GM12878 (cell line): ENCODE measurements at regions not wholly inside any gene's neighbourhood (a gene's known extent, or its start where the extent isn't known, plus 50 kb on each side); places are given as distances from the start of the nearest gene placed in this dataset.

ENCODE experiments used
- ATAC-seq: fragments of 200-7000 bp; cut with Tn5 transposase; 3 replicates; pipeline ENCODE4 v1.9.1; 2020; ENCODE audit warnings: mild to moderate bottlenecking, moderate library complexity
- BruUV-seq: library from RNA; stranded (reverse); fragments of 400-500 nt; replicated peaks from 2 replicates; lab custom pipeline; 2021; lab: Mats Ljungman, UMichigan
- CTCF ChIA-PET: fragments of 300-600 bp; sonication (Branson Sonifier 250); formaldehyde crosslinking; extraction: SDS; loops from one replicate; lab custom pipeline; 2021; ENCODE audit warnings: inconsistent platforms; lab: Yijun Ruan, JAX
- POLR2A ChIA-PET: fragments of 350-600 bp; formaldehyde crosslinking; extraction: SDS; loops from one replicate; lab custom pipeline; 2021; ENCODE audit warnings: inconsistent platforms; lab: Charles Lee
- RAD21 ChIA-PET: fragments of 300-600 bp; sonication (Branson Sonifier 250); formaldehyde crosslinking; loops from one replicate; lab custom pipeline; 2023; ENCODE audit warnings: antibody characterized with exemption; ENCODE audit not compliant: unreplicated experiment; lab: Charles Lee
- SMC1A ChIA-PET: fragments of 300-600 bp; sonication (Branson Sonifier 250); formaldehyde crosslinking; loops from one replicate; lab custom pipeline; 2023; ENCODE audit not compliant: unreplicated experiment, uncharacterized antibody; lab: Charles Lee
- DNase-seq: peaks from one replicate; pipeline ENCODE4 v3.0.0-alpha.2; 2011; ENCODE audit warnings: low read depth, low spot score
- FAIRE-seq: peaks from 3 replicates; lab custom pipeline; 2011; peaks lifted over from hg19 to GRCh38; lab: Jason Lieb, UNC
- H2AFZ ChIP-seq: 2 replicates; pipeline ENCODE4 v1.6.0; 2011; ENCODE audit warnings: low read depth, low read length, control low read depth; ENCODE audit not compliant: control insufficient read depth
- H3K27ac ChIP-seq: 2 replicates; pipeline ENCODE4 v1.5.1; 2011; ENCODE audit warnings: control low read depth; ENCODE audit not compliant: control insufficient read depth, insufficient read depth
- H3K27me3 ChIP-seq, 2 experiments: replicated peaks in 1 of 2; 2 replicates each; pipeline versions ENCODE4 v1.6.0 to v1.6.1; 2011; ENCODE audit warnings: low read length in 1 of 2; ENCODE audit not compliant: control insufficient read depth in 2 of 2, insufficient read depth in 2 of 2
- H3K36me3 ChIP-seq, 2 experiments: 2 replicates each; pipeline ENCODE4 v1.5.1; 2011; ENCODE audit warnings: low read length in 1 of 2; ENCODE audit not compliant: control insufficient read depth in 2 of 2, insufficient read depth in 2 of 2
- H3K4me1 ChIP-seq: 2 replicates; pipeline ENCODE4 v1.6.1; 2011; ENCODE audit warnings: mild to moderate bottlenecking, low read length, moderate library complexity, mixed read lengths; ENCODE audit not compliant: control insufficient read depth, insufficient read depth
- H3K4me2 ChIP-seq: 2 replicates; pipeline ENCODE4 v1.6.0; 2011; ENCODE audit warnings: control low read depth; ENCODE audit not compliant: control insufficient read depth, insufficient read depth
- H3K4me3 ChIP-seq: fragments of 200-600 bp; sonication (generic); 2 replicates; pipeline ENCODE4 v1.5.1; 2016
- H3K79me2 ChIP-seq: 2 replicates; pipeline ENCODE4 v1.6.0; 2011; ENCODE audit warnings: low read length; ENCODE audit not compliant: control insufficient read depth, insufficient read depth
- H3K9ac ChIP-seq: 2 replicates; pipeline ENCODE4 v1.8.0; 2011; ENCODE audit warnings: low read length, control low read depth, mixed read lengths; ENCODE audit not compliant: control insufficient read depth, insufficient read depth
- H3K9me3 ChIP-seq: replicated peaks from 3 replicates; pipeline ENCODE4 v1.5.1; 2011; ENCODE audit warnings: mild to moderate bottlenecking, low read length; ENCODE audit not compliant: control insufficient read depth, insufficient read depth
- H4K20me1 ChIP-seq: 2 replicates; pipeline ENCODE4 v1.6.0; 2011; ENCODE audit not compliant: control insufficient read depth, insufficient read depth
- CREB1 ChIP-seq: IDR thresholded peaks from 2 replicates; pipeline ENCODE4 v1.6.1; 2012; ENCODE audit warnings: low read depth, mild to moderate bottlenecking, inconsistent platforms
- EGR1 ChIP-seq, 2 experiments: IDR thresholded peaks; 1 replicate in 1 of 2; 2 replicates in 1 of 2; pipeline ENCODE4 v1.6.1; 2011 to 2012; ENCODE audit warnings: low read depth in 2 of 2, low read length in 2 of 2, borderline replicate concordance in 1 of 2, mild to moderate bottlenecking in 1 of 2, moderate library complexity in 1 of 2
- ESRRA ChIP-seq: IDR thresholded peaks from 2 replicates; pipeline ENCODE4 v1.6.1; 2012; ENCODE audit warnings: mild to moderate bottlenecking, low read length, improper control_type of control experiment
- IKZF1 ChIP-seq: fragments of 450-650 bp; conservative IDR thresholded peaks from 2 replicates; pipeline ENCODE4 v1.6.1; 2017; ENCODE audit warnings: antibody characterized with exemption, mild to moderate bottlenecking
- LARP7 ChIP-seq: fragments of 450-650 bp; IDR thresholded peaks from 2 replicates; pipeline ENCODE4 v1.6.1; 2017; ENCODE audit warnings: mild to moderate bottlenecking
- MTA2 ChIP-seq: fragments of 450-650 bp; IDR thresholded peaks from 2 replicates; pipeline ENCODE4 v1.6.1; 2016; ENCODE audit warnings: low read depth, mild to moderate bottlenecking, moderate library complexity
- MXI1 ChIP-seq: fragments of 150-350 bp; IDR thresholded peaks from 2 replicates; pipeline ENCODE4 v1.6.1; 2011; ENCODE audit warnings: low read depth, mild to moderate bottlenecking, inconsistent platforms, low read length, improper control_type of control experiment
- NFIC ChIP-seq: IDR thresholded peaks from 2 replicates; pipeline ENCODE4 v1.6.1; 2012; ENCODE audit warnings: low read depth, mild to moderate bottlenecking, inconsistent platforms, low read length, moderate library complexity
- RAD21 ChIP-seq: IDR thresholded peaks from 2 replicates; pipeline ENCODE4 v1.6.1; 2011; ENCODE audit warnings: mild to moderate bottlenecking, low read depth, low read length, moderate library complexity; ENCODE audit not compliant: insufficient read depth
- SIX5 ChIP-seq: IDR thresholded peaks from 2 replicates; pipeline ENCODE4 v1.6.1; 2011; ENCODE audit warnings: mild to moderate bottlenecking, low read depth, low read length, moderate library complexity; ENCODE audit not compliant: severe bottlenecking
- SREBF1 ChIP-seq: IDR thresholded peaks from 2 replicates; pipeline ENCODE4 v1.6.1; 2012; ENCODE audit warnings: mild to moderate bottlenecking, low read length
- TAF1 ChIP-seq: IDR thresholded peaks from 2 replicates; pipeline ENCODE4 v1.6.1; 2011; ENCODE audit warnings: mild to moderate bottlenecking, low read depth, low read length, borderline replicate concordance
- TARDBP ChIP-seq: IDR thresholded peaks from 2 replicates; pipeline ENCODE4 v1.6.1; 2016; ENCODE audit warnings: borderline replicate concordance
- ZBTB11 ChIP-seq: fragments of 450-650 bp; formaldehyde crosslinking; IDR thresholded peaks from 2 replicates; pipeline ENCODE4 v1.5.0; 2022; ENCODE audit warnings: mild to moderate bottlenecking, missing genetic modification characterization
- ZBTB4 ChIP-seq: fragments of 450-650 bp; formaldehyde crosslinking; IDR thresholded peaks from 2 replicates; pipeline ENCODE4 v1.4.0; 2022; ENCODE audit warnings: mild to moderate bottlenecking, moderate library complexity
- ZNF274 ChIP-seq: IDR thresholded peaks from one replicate; pipeline ENCODE4 v1.8.0; 2011; ENCODE audit not compliant: insufficient read length, insufficient read depth
- ZNF384 ChIP-seq: IDR thresholded peaks from 2 replicates; pipeline ENCODE4 v1.6.1; 2012; ENCODE audit warnings: low read depth, mild to moderate bottlenecking, low read length, improper control_type of control experiment, borderline replicate concordance
- WGBS: methylation state at CpG from one replicate; pipeline ENCODE4 v1.1.6; 2016; ENCODE audit warnings: low lambda C conversion rate; ENCODE audit not compliant: insufficient replicate concordance, insufficient coverage; ENCODE audit errors: missing lambda C conversion rate; 5-methylcytosine and 5-hydroxymethylcytosine counted together
- in situ Hi-C: fragments of 300-500 bp; cut with MboI; formaldehyde crosslinking; loops from 9 replicates; pipeline ENCODE4 v1.14.3; 2018; ENCODE audit warnings: mixed read lengths
- intact Hi-C: fragments of 100-400 bp; cut with micrococcal nuclease; formaldehyde crosslinking; loops from one replicate; pipeline ENCODE4 v1.14.2; 2022; ENCODE audit not compliant: unreplicated experiment

GRCh38 chr4:37132975-37133360 is 111.6 kb upstream of the NWD2 start:
- RAD21 ChIA-PET: no interaction called here
- BruUV-seq: no TSS peak
- H3K27me3 ChIP-seq: no peaks in the 10 kb centered on the region
- in situ Hi-C loops (no loop called here), intact Hi-C loops (no loop called here)
- H3K36me3 ChIP-seq: no peaks in the 10 kb centered on the region
- H3K4me3 ChIP-seq: no peak overlapping the region
- H3K9ac ChIP-seq: no peak overlapping the region
- no peaks in the 10 kb centered on the region; the same call in 1 of the 2 replicates for H4K20me1 ChIP-seq
- no peak overlapping the region for H3K27ac ChIP-seq
- CTCF ChIA-PET: no interaction called here
- no peaks in the 10 kb centered on the region for H3K79me2 ChIP-seq
- DNase-seq (no peak), FAIRE-seq (peak; percentile 49), ATAC-seq (no peak)
- no peak for TF ChIP-seq TAF1
- no peak for TF ChIP-seq ZNF274
- no peak for TF ChIP-seq NFIC
- no peak for TF ChIP-seq MTA2
- no peak for TF ChIP-seq IKZF1
- TF ChIP-seq ZBTB11 (CRISPR knock-in tag): no peak
- no peak for TF ChIP-seq LARP7
- no peak for TF ChIP-seq TARDBP
- no peak for TF ChIP-seq SREBF1
- TF ChIP-seq ZBTB4 (CRISPR knock-in tag): no peak
- no peak for TF ChIP-seq ZNF384
- no peak for TF ChIP-seq EGR1 (IDR thresholded peaks at IDR 0.05; ENCODE audit: borderline replicate concordance in 1 of 2, low read depth in 2 of 2, low read length in 2 of 2)
- no peak for TF ChIP-seq MXI1
- no peak for TF ChIP-seq RAD21
- no peak for TF ChIP-seq CREB1
- TF ChIP-seq ESRRA: no peak
- TF ChIP-seq SIX5: no peak
- H3K4me1 ChIP-seq: no peaks in the 10 kb centered on the region
- H2AFZ ChIP-seq: no peak overlapping the region
- POLR2A ChIA-PET: no interaction called here
- 0% methylated on average over 1 of the region's 1 CpG for WGBS
- no peaks in the 10 kb centered on the region for H3K9me3 ChIP-seq
- SMC1A ChIA-PET: interaction anchor here (0.6 kb wide), 1 partner anchor 21 kb away, joined by 3 read pairs; no protein-coding TSS in a partner anchor
- no peak overlapping the region for H3K4me2 ChIP-seq
